DMS 273 (cell line): ENCODE measurements at regions not wholly inside any gene's neighbourhood (a gene's known extent, or its start where the extent isn't known, plus 50 kb on each side); places are given as distances from the start of the nearest gene placed in this dataset.

ENCODE experiments used
- DNase-seq: peaks from one replicate; lab custom pipeline; 2025; ENCODE audit not compliant: unreplicated experiment; lab: John Stamatoyannopoulos, UW

DNA sequence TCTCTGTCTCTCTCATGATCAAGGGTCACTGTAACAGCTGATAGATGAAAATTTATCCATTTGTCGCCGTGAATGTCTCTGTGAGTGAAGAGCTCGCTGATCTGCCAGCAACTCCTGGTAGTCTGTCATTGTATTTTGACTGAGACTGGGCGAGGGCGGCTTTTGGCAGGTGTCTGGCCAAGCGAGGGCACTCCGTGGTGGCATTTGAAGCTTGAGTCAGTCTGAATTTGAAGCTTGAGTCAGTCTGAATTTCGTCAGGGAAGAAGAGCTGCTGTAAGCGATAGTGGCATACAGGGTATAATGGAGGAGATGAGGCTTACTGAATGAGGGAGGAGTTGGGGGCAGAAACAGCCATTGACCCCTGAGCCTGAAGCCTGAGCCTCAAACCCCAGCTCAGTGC, 56.8 kb upstream of the FAM181A start:
- DNase-seq = no peak

DNA sequence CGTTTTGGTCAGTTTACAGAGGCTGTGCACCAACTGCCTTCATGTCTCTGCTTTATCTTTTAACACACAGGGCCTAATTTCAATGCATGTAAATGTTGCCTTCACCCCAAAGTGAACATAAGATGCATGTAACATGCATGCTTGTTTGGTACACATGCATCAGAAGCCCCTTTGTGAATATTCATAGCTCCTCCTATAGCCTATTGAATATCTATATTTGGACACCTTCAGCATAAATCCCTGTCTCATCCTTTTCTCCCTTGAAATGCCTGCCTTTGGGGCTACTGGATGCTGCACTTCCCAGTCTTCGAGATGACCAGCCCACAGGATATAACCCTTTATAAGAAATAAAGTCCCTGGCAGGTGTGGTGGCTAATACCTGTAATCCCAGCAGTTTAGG, 57.7 kb upstream of the FAM181A start:
- no peak for DNase-seq

- DNase-seq = no peak
These were observed 59.0 kb upstream of the FAM181A start for GRCh38 chr14:93868165-93868564.

DNA sequence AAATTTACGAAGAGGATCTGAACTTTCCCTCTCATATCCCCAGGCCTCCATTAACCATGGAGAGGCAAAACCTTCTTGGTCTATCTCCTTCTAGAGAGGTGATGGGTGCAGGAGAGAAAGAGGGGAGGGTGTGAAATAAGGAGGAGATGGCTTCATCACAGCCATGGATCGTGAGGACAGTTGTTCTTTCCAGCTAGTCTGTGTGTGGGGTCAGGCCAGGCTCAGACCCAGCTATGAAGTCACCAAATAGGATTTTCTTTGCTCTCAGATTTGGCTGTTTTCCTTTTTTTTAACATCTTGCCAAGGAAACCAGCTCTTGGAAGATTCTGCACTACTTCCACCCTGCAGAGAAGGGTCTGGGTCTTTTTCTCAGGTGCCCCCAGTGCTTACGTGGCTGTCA, 64.9 kb upstream of the FAM181A start:
- DNase-seq = no peak

DNA sequence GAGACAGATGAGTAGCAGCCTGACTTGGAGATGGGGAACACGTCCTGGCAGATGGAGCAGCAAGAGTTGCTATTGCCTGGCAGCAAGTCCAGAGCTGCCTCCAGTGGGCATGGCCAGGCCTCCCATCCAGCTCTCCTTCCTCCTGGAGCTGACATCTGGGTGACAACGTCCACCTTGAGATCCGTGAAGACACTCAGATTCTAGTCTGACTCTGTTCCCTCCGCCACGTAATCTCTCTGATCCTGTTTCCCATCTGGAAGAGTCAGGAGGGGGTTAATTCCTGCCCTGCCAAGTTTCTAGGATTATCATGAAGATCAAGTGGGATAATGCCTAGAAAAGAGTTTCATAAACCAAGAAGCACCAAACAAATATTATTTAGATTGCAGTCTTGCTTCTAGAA, 65.3 kb upstream of the FAM181A start:
- DNase-seq = no peak

GRCh38 chr14:93859957-93860356, 67.2 kb upstream of the FAM181A start:
- DNase-seq = peak; percentile 81

DNA sequence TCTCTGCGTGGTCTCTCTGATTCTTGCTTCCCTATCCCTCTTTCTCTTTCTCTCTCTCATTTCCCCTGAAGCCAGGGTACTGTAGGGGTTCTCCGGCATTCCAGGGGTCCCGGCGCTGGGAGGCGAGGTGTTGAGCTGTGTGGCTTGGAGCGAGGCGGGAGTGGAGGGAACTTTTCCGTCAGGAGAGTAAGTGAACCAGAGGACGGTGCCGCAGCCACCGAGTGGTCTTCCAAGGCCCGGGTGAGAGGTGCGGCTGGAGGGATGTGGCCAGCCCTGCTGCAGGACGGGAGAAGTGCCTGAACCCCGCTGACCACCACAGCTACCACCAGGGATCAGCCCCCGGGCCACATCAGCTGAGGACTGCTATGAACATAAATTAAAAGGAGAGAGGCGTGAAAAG, 68.2 kb upstream of the FAM181A start:
- DNase-seq = no peak

DNA sequence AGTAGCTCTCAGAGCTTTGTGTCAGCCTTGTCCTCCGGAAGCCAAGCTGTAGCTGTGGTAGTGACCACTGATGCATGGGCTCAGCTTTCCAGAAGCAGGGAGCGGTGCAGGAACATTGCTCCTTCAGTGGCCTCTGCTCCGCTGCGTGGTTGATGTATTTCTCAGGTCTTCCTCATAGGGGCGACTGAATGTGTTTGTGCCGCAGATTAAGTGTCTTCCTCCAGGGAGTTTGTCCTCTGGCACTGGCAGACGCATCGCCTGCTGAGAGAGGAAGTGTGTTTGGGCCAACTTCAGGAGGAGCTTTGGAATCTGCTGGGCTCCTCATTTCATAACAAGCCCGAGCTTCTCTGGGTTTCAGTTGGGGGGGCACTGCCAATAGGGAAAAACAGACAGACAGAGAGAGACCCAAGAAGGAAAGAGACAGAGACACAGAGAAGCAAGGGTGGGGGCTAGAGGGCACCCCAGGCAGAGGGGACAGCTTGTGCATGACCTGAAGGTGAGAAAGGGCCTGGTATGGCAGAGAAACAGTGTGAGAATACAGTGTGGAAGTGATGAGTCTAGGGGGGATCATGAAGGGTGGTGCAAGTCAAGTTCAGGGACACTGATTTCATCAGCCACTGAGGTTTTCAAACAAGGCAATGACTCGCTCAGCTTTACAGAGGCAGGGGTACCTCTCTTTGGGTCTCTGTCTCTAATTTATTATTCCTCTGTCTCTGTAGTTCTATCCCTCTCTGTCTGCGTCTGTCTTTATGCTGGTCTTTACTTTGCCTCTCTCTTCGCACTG, 69.4 kb upstream of the PRIMA1 start:
- DNase-seq = peak; percentile 74

GRCh38 chr14:93857081-93857480, 68.8 kb upstream of the PRIMA1 start:
- peak; percentile 94 for DNase-seq

DNA sequence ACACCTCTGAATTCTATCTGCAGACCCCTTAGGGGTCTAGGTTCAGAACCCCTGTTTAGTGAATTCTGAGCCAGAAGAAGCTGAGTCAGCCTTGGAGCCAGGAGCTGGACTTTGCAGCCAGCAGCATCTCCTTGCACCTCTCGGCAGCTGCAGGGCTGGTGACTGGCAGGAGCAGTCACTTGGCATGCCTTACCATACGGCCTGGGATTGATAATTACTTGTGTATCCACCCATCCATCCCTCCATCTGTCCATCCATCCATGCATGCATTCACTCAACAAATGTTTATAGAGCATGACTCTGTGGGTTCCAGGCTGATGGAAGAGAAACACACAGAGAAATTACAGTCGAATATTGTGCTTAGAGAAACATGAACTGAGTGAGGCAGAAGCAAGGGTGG, 67.5 kb upstream of the PRIMA1 start:
- peak; percentile 95 for DNase-seq

GRCh38 chr14:93847473-93847872, 59.2 kb upstream of the PRIMA1 start:
- no peak for DNase-seq

GRCh38 chr14:93838238-93838637, 50.0 kb upstream of the PRIMA1 start:
- DNase-seq = no peak
